ENCODE measurements at regions not wholly inside any gene's neighbourhood (a gene's known extent, or its start where the extent isn't known, plus 50 kb on each side); places are given as distances from the start of the nearest gene placed in this dataset.

- H3K9me3 Mint-ChIP-seq, result no peaks in the 10 kb centered on the region
- no peak for DNase-seq (ENCODE audit: low spot score in 2 of 2, unreplicated experiment in 2 of 2)
- H3K27ac Mint-ChIP-seq, result no peak overlapping the region
- H3K27me3 Mint-ChIP-seq (ENCODE audit: low read depth), result peaks cover 29% of the 10 kb centered on the region
- no peak overlapping the region for H3K4me3 Mint-ChIP-seq
- H3K36me3 Mint-ChIP-seq, result no peaks in the 10 kb centered on the region
- H3K4me1 Mint-ChIP-seq, result no peaks in the 10 kb centered on the region
- no peak for TF ChIP-seq CTCF (IDR thresholded peaks at IDR 0.05; ENCODE audit: unreplicated experiment)
Measured at GRCh38 chr7:142615508-142615907, 133.8 kb upstream of the PRSS1 start.

GRCh38 chr7:142614116-142614515, 135.2 kb upstream of the PRSS1 start:
- H3K36me3 Mint-ChIP-seq, result no peaks in the 10 kb centered on the region
- no peak overlapping the region for H3K4me3 Mint-ChIP-seq
- no peaks in the 10 kb centered on the region for H3K9me3 Mint-ChIP-seq
- H3K4me1 Mint-ChIP-seq, result no peaks in the 10 kb centered on the region
- H3K27me3 Mint-ChIP-seq (ENCODE audit: low read depth), result peaks cover 33% of the 10 kb centered on the region
- no peak for DNase-seq (ENCODE audit: low spot score in 2 of 2, unreplicated experiment in 2 of 2)
- no peak for TF ChIP-seq CTCF (IDR thresholded peaks at IDR 0.05; ENCODE audit: unreplicated experiment)
- H3K27ac Mint-ChIP-seq, result no peak overlapping the region

- Mint-ChIP-seq H3K4me3 (no peak overlapping the region), H3K4me1 (peaks cover 2% of the 10 kb centered on the region), H3K27me3 (ENCODE audit: low read depth) (peaks cover 29% of the 10 kb centered on the region), H3K9me3 (no peaks in the 10 kb centered on the region), H3K36me3 (no peaks in the 10 kb centered on the region), H3K27ac (no peak overlapping the region)
- no peak for DNase-seq (ENCODE audit: low spot score in 2 of 2, unreplicated experiment in 2 of 2)
- no peak for TF ChIP-seq CTCF (IDR thresholded peaks at IDR 0.05; ENCODE audit: unreplicated experiment)
Measured at GRCh38 chr7:142612237-142612881, 136.9 kb upstream of the PRSS1 start.

GRCh38 chr7:142611566-142612236, 137.6 kb upstream of the PRSS1 start:
- H3K36me3 Mint-ChIP-seq, result no peaks in the 10 kb centered on the region
- H3K4me3 Mint-ChIP-seq, result no peak overlapping the region
- H3K4me1 Mint-ChIP-seq, result peaks cover 2% of the 10 kb centered on the region
- no peak for DNase-seq (ENCODE audit: low spot score in 2 of 2, unreplicated experiment in 2 of 2)
- peaks cover 26% of the 10 kb centered on the region for H3K27me3 Mint-ChIP-seq (ENCODE audit: low read depth)
- TF ChIP-seq CTCF (IDR thresholded peaks at IDR 0.05; ENCODE audit: unreplicated experiment), result no peak
- no peaks in the 10 kb centered on the region for H3K9me3 Mint-ChIP-seq
- no peak overlapping the region for H3K27ac Mint-ChIP-seq

- Mint-ChIP-seq H3K36me3 (no peaks in the 10 kb centered on the region), H3K27me3 (ENCODE audit: low read depth) (peaks cover 28% of the 10 kb centered on the region)
- TF ChIP-seq CTCF (IDR thresholded peaks at IDR 0.05; ENCODE audit: unreplicated experiment), result no peak
Measured at GRCh38 chr7:142608630-142609428, 140.4 kb upstream of the PRSS1 start.

More at GRCh38 chr7:142608630-142609428, 140.4 kb upstream of the PRSS1 start:
- no peak overlapping the region for H3K4me3 Mint-ChIP-seq
- H3K4me1 Mint-ChIP-seq, result peaks cover 2% of the 10 kb centered on the region
- H3K9me3 Mint-ChIP-seq, result no peaks in the 10 kb centered on the region
- no peak for DNase-seq (ENCODE audit: low spot score in 2 of 2, unreplicated experiment in 2 of 2)
- no peak overlapping the region for H3K27ac Mint-ChIP-seq

Data from mesothelial cell of epicardium (in vitro differentiated cells).